ENCODE measurements at regions not wholly inside any gene's neighbourhood (a gene's known extent, or its start where the extent isn't known, plus 50 kb on each side); places are given as distances from the start of the nearest gene placed in this dataset.

- intact Hi-C loops (cut with micrococcal nuclease; ENCODE audit: unreplicated experiment), result no loop called here
- H3K9me3 ChIP-seq, result peaks cover 5% of the 10 kb centered on the region; the same call in 1 of the 2 replicates
Measured at GRCh38 chr17:54834086-54834485, 66.6 kb upstream of the TOM1L1 start.

GRCh38 chr17:54835015-54835414, 65.6 kb upstream of the TOM1L1 start:
- H3K4me1 ChIP-seq, result no peaks in the 10 kb centered on the region
- no peak overlapping the region for H3K4me3 Mint-ChIP-seq (ENCODE audit: unreplicated experiment)
- peaks cover 5% of the 10 kb centered on the region; the same call in 1 of the 2 replicates for H3K9me3 ChIP-seq
- H3K27ac Mint-ChIP-seq (ENCODE audit: unreplicated experiment), result no peak overlapping the region
- no peaks in the 10 kb centered on the region for H3K27me3 ChIP-seq (replicated peaks; ENCODE audit: control insufficient read depth, insufficient read depth, low read length)
- no peak overlapping the region for H3K4me3 ChIP-seq (ENCODE audit: low read depth, low read length)
- H3K9me3 Mint-ChIP-seq (ENCODE audit: unreplicated experiment), result no peaks in the 10 kb centered on the region
- DNase-seq, result no peak
- ChIA-PET POLR2A (no interaction called here), CTCF (no interaction called here)
- intact Hi-C loops (cut with micrococcal nuclease; ENCODE audit: unreplicated experiment), result no loop called here
- TF ChIP-seq CTCF (IDR thresholded peaks at IDR 0.05; ENCODE audit: insufficient read depth in 1 of 2, low read depth in 1 of 2, low read length in 1 of 2, severe bottlenecking in 1 of 2, unreplicated experiment in 1 of 2), result no peak
- H3K36me3 Mint-ChIP-seq (ENCODE audit: insufficient read depth, unreplicated experiment), result no peaks in the 10 kb centered on the region
- peaks cover 3% of the 10 kb centered on the region for H3K27me3 Mint-ChIP-seq (ENCODE audit: insufficient read depth, unreplicated experiment)
- BruUV-seq (replicated peaks), result no TSS peak
- no peaks in the 10 kb centered on the region for H3K36me3 ChIP-seq (ENCODE audit: control insufficient read depth, insufficient read depth, low read length)
- H3K4me1 Mint-ChIP-seq (ENCODE audit: low read depth, unreplicated experiment), result no peaks in the 10 kb centered on the region

More at GRCh38 chr17:54834086-54834485, 66.6 kb upstream of the TOM1L1 start:
- Mint-ChIP-seq H3K4me1 (ENCODE audit: low read depth, unreplicated experiment) (no peaks in the 10 kb centered on the region), H3K27ac (ENCODE audit: unreplicated experiment) (no peak overlapping the region), H3K27me3 (ENCODE audit: insufficient read depth, unreplicated experiment) (peaks cover 5% of the 10 kb centered on the region), H3K9me3 (ENCODE audit: unreplicated experiment) (no peaks in the 10 kb centered on the region), H3K4me3 (ENCODE audit: unreplicated experiment) (no peak overlapping the region), H3K36me3 (ENCODE audit: insufficient read depth, unreplicated experiment) (no peaks in the 10 kb centered on the region)
- no peaks in the 10 kb centered on the region for H3K27me3 ChIP-seq (replicated peaks; ENCODE audit: control insufficient read depth, insufficient read depth, low read length)
- no peak for DNase-seq
- H3K4me3 ChIP-seq (ENCODE audit: low read depth, low read length), result no peak overlapping the region
- no peak for TF ChIP-seq CTCF (IDR thresholded peaks at IDR 0.05; ENCODE audit: insufficient read depth in 1 of 2, low read depth in 1 of 2, low read length in 1 of 2, severe bottlenecking in 1 of 2, unreplicated experiment in 1 of 2)
- ChIA-PET POLR2A (no interaction called here), CTCF (no interaction called here)
- H3K4me1 ChIP-seq, result no peaks in the 10 kb centered on the region
- H3K36me3 ChIP-seq (ENCODE audit: control insufficient read depth, insufficient read depth, low read length), result no peaks in the 10 kb centered on the region
- BruUV-seq (replicated peaks), result no TSS peak

DNA sequence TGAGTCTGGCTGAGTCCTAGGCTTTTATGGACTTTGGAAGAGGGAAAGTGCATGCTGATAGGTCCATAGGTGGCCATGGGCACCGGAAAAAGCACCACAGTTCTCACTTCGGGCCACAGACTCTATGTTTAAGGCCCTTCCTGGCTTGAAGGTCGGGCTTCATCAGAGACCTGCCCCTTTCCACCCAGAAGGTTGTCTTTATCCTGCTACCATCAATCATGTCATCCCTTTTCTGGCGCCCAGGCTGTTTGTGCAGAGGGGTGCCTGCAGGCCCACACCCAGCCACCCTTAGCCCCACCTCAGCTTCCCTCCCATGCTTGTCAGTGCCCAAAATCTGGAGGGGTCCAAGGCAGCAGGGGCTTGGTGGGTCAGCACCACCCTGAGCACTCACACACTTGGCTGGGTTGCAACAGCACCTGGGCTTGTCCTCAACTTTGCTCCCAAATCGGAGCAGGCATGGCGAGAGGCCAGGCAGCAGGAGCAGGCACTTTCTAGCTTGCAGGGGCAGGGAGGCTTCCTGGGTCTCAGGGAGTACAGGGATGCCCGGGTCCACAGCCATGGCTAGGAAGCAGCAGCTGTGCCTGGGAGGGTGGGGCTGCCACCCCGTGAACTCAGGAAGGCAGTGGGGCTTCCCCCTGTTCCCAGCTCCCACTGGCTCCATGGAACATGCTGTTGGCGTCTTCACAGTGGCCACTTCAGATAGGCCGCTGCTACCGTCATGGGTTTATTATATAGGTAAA, 63.8 kb upstream of the TOM1L1 start:
- Histone ChIP-seq H3K27me3 (replicated peaks; ENCODE audit: control insufficient read depth, insufficient read depth, low read length) (no peaks in the 10 kb centered on the region), H3K9me3 (peaks cover 5% of the 10 kb centered on the region; the same call in 1 of the 2 replicates), H3K4me3 (ENCODE audit: low read depth, low read length) (no peak overlapping the region), H3K36me3 (ENCODE audit: control insufficient read depth, insufficient read depth, low read length) (no peaks in the 10 kb centered on the region), H3K4me1 (no peaks in the 10 kb centered on the region)
- no peak overlapping the region for H3K4me3 Mint-ChIP-seq (ENCODE audit: unreplicated experiment)
- BruUV-seq (replicated peaks), result no TSS peak
- H3K27me3 Mint-ChIP-seq (ENCODE audit: insufficient read depth, unreplicated experiment), result peaks cover 2% of the 10 kb centered on the region
- H3K4me1 Mint-ChIP-seq (ENCODE audit: low read depth, unreplicated experiment), result no peaks in the 10 kb centered on the region
- TF ChIP-seq CTCF (IDR thresholded peaks at IDR 0.05; ENCODE audit: insufficient read depth in 1 of 2, low read depth in 1 of 2, low read length in 1 of 2, severe bottlenecking in 1 of 2, unreplicated experiment in 1 of 2), result no peak
- intact Hi-C loops (cut with micrococcal nuclease; ENCODE audit: unreplicated experiment), result no loop called here
- CTCF ChIA-PET, result no interaction called here
- no peak for DNase-seq
- H3K36me3 Mint-ChIP-seq (ENCODE audit: insufficient read depth, unreplicated experiment), result no peaks in the 10 kb centered on the region
- no peak overlapping the region for H3K27ac Mint-ChIP-seq (ENCODE audit: unreplicated experiment)
- POLR2A ChIA-PET, result no interaction called here
- no peaks in the 10 kb centered on the region for H3K9me3 Mint-ChIP-seq (ENCODE audit: unreplicated experiment)
